ENCODE measurements at regions not wholly inside any gene's neighbourhood (a gene's known extent, or its start where the extent isn't known, plus 50 kb on each side); places are given as distances from the start of the nearest gene placed in this dataset.
"Not testable (repeated sequence)": the region's sequence is repeated elsewhere in the genome, so short reads cannot be mapped to it uniquely, and the experiment has no call there.

- not testable (repeated sequence) for H3K4me2 ChIP-seq (ENCODE audit: low read length)
Measured at GRCh38 chr2:236389284-236390216, 125.3 kb upstream of the ASB18 start.

GRCh38 chr2:236393101-236393500 lies 128.9 kb upstream of the ASB18 start:
- H3K9ac ChIP-seq (ENCODE audit: low read length), result no peak overlapping the region
- H3K4me2 ChIP-seq (ENCODE audit: low read length), result no peak overlapping the region
- no peaks in the 10 kb centered on the region for H3K27me3 ChIP-seq (ENCODE audit: insufficient read depth, low read depth, low read length)
- H4K20me1 ChIP-seq (ENCODE audit: insufficient read depth), result no peaks in the 10 kb centered on the region
- no peaks in the 10 kb centered on the region for H3F3A ChIP-seq (ENCODE audit: insufficient read depth, low read length, poor library complexity, severe bottlenecking)
- no peak overlapping the region for H3K4me3 ChIP-seq (ENCODE audit: low read length)
- peaks cover 5% of the 10 kb centered on the region for H3K9me3 ChIP-seq (ENCODE audit: low read length)
- TF ChIP-seq EZH2 (IDR thresholded peaks at IDR 0.05; ENCODE audit: borderline replicate concordance, insufficient read depth, low read length, poor library complexity, severe bottlenecking) (no peak), REST (IDR thresholded peaks at IDR 0.05; ENCODE audit: borderline replicate concordance) (no peak), MXI1 (conservative IDR thresholded peaks at IDR 0.05; ENCODE audit: poor library complexity, severe bottlenecking) (no peak), CTCF (IDR thresholded peaks at IDR 0.05; ENCODE audit: poor library complexity, severe bottlenecking) (no peak), SMC3 (conservative IDR thresholded peaks at IDR 0.05; ENCODE audit: poor library complexity) (no peak), RAD21 (conservative IDR thresholded peaks at IDR 0.05) (no peak), TAF1 (IDR thresholded peaks at IDR 0.05; ENCODE audit: low read depth) (no peak), POLR2AphosphoS5 (IDR thresholded peaks at IDR 0.05) (no peak), EP300 (conservative IDR thresholded peaks at IDR 0.05; ENCODE audit: poor library complexity, severe bottlenecking) (no peak)
- H3K27ac ChIP-seq (ENCODE audit: low read length), result no peak overlapping the region
- no peaks in the 10 kb centered on the region for H3K79me2 ChIP-seq (replicated peaks; ENCODE audit: insufficient read depth, low read length)
- H3K36me3 ChIP-seq (ENCODE audit: insufficient read depth, low read length), result no peaks in the 10 kb centered on the region
- H2AFZ ChIP-seq (ENCODE audit: low read depth, low read length), result no peak overlapping the region
- H3K9me2 ChIP-seq (ENCODE audit: insufficient read depth, low read length), result no peaks in the 10 kb centered on the region

More at GRCh38 chr2:236389284-236390216, 125.3 kb upstream of the ASB18 start:
- H3K9ac ChIP-seq (ENCODE audit: low read length); H3K9me2 ChIP-seq (ENCODE audit: insufficient read depth, low read length); H3K36me3 ChIP-seq (ENCODE audit: insufficient read depth, low read length); H3K9me3 ChIP-seq (ENCODE audit: low read length); H3K79me2 ChIP-seq (replicated peaks; ENCODE audit: insufficient read depth, low read length); H3K27ac ChIP-seq (ENCODE audit: low read length); H3K27me3 ChIP-seq (ENCODE audit: insufficient read depth, low read depth, low read length); H4K20me1 ChIP-seq (ENCODE audit: insufficient read depth); H3K4me3 ChIP-seq (ENCODE audit: low read length); H2AFZ ChIP-seq (ENCODE audit: low read depth, low read length); H3F3A ChIP-seq (ENCODE audit: insufficient read depth, low read length, poor library complexity, severe bottlenecking): not testable (repeated sequence)

Data from neural cell (in vitro differentiated cells).